Thoracic aorta (tissue), 2 donors: ENCODE measurements at regions not wholly inside any gene's neighbourhood (a gene's known extent, or its start where the extent isn't known, plus 50 kb on each side); places are given as distances from the start of the nearest gene placed in this dataset.

Source experiments
- ATAC-seq: fragments of 150-250 bp; one replicate; pipeline ENCODE4 v1.8.0; 2017; ENCODE audit warnings: low read depth; ENCODE audit not compliant: insufficient number of reproducible peaks, low FRiP score
- DNase-seq: peaks from one replicate; pipeline ENCODE4 v3.0.0-alpha.2; 2020; ENCODE audit warnings: low spot score
- H3K27ac ChIP-seq, 2 donors: fragments of 200-600 bp; sonication (generic); 1 replicate in 1 of 2; 2 replicates in 1 of 2; pipeline ENCODE4 v1.5.1; 2016; ENCODE audit warnings: mild to moderate bottlenecking in 2 of 2, moderate library complexity in 2 of 2
- H3K27me3 ChIP-seq: fragments of 200-600 bp; sonication (generic); replicated peaks from 2 replicates; pipeline ENCODE4 v1.6.0; 2016; ENCODE audit warnings: mild to moderate bottlenecking; ENCODE audit not compliant: insufficient read depth
- H3K36me3 ChIP-seq: fragments of 200-600 bp; sonication (generic); one replicate; pipeline ENCODE4 v1.5.1; 2016
- H3K4me1 ChIP-seq, 2 donors: fragments of 200-600 bp; sonication (generic); 1 replicate in 1 of 2; 2 replicates in 1 of 2; pipeline versions ENCODE4 v1.5.1 to v1.6.0; 2016; ENCODE audit warnings: low read depth in 2 of 2, mild to moderate bottlenecking in 1 of 2; ENCODE audit not compliant: control insufficient read depth in 1 of 2
- H3K4me3 ChIP-seq: fragments of 200-600 bp; sonication (generic); 2 replicates; pipeline ENCODE4 v1.5.1; 2016; ENCODE audit warnings: mild to moderate bottlenecking
- H3K9me3 ChIP-seq: fragments of 200-600 bp; sonication (generic); 2 replicates; pipeline ENCODE4 v1.5.1; 2016
- CTCF ChIP-seq: fragments of 200-600 bp; sonication (generic); IDR thresholded peaks from one replicate; pipeline ENCODE4 v1.5.1; 2019; ENCODE audit warnings: antibody characterized with exemption

- ATAC-seq, result no peak
- no peaks in the 10 kb centered on the region for H3K36me3 ChIP-seq
Observed at GRCh38 chr1:204760757-204761156, 75.2 kb upstream of the LRRN2 start.

GRCh38 chr1:204763773-204764427 is 78.4 kb upstream of the LRRN2 start:
- Histone ChIP-seq H3K27ac (no peak overlapping the region), H3K9me3 (no peaks in the 10 kb centered on the region), H3K4me1 (peaks cover 0 to 9% of the 10 kb centered on the region in 2 donors), H3K27me3 (no peaks in the 10 kb centered on the region), H3K36me3 (no peaks in the 10 kb centered on the region), H3K4me3 (peak overlapping the region; percentile 3)
- peak; percentile 33 for DNase-seq
- TF ChIP-seq CTCF, result peak; percentile 53
- no peak for ATAC-seq

More at GRCh38 chr1:204760757-204761156, 75.2 kb upstream of the LRRN2 start:
- no peak for DNase-seq
- Histone ChIP-seq H3K4me3 (no peak overlapping the region), H3K27me3 (no peaks in the 10 kb centered on the region), H3K9me3 (no peaks in the 10 kb centered on the region), H3K27ac (no peak overlapping the region), H3K4me1 (peaks cover 0 to 9% of the 10 kb centered on the region in 2 donors)
- TF ChIP-seq CTCF, result no peak

GRCh38 chr1:204769997-204770396 is 84.5 kb upstream of the LRRN2 start:
- Histone ChIP-seq H3K27ac (no peak overlapping the region), H3K27me3 (no peaks in the 10 kb centered on the region)

GRCh38 chr1:204771358-204771757 is 85.8 kb upstream of the LRRN2 start:
- DNase-seq (no peak), ATAC-seq (no peak)
- Histone ChIP-seq H3K27ac (no peak overlapping the region), H3K9me3 (no peaks in the 10 kb centered on the region), H3K27me3 (no peaks in the 10 kb centered on the region), H3K4me1 (no peaks in the 10 kb centered on the region), H3K36me3 (no peaks in the 10 kb centered on the region), H3K4me3 (no peak overlapping the region)
- TF ChIP-seq CTCF, result no peak

More at GRCh38 chr1:204769997-204770396, 84.5 kb upstream of the LRRN2 start:
- ATAC-seq (no peak), DNase-seq (no peak)
- Histone ChIP-seq H3K36me3 (no peaks in the 10 kb centered on the region), H3K4me3 (no peak overlapping the region), H3K4me1 (no peaks in the 10 kb centered on the region), H3K9me3 (no peaks in the 10 kb centered on the region)
- TF ChIP-seq CTCF, result no peak

GRCh38 chr1:204773246-204773645 is 87.7 kb upstream of the LRRN2 start:
- H3K4me3 ChIP-seq, result no peak overlapping the region
- no peak overlapping the region for H3K27ac ChIP-seq
- no peaks in the 10 kb centered on the region for H3K4me1 ChIP-seq
- H3K36me3 ChIP-seq, result no peaks in the 10 kb centered on the region
- DNase-seq (no peak), ATAC-seq (no peak)
- H3K27me3 ChIP-seq, result no peaks in the 10 kb centered on the region
- H3K9me3 ChIP-seq, result no peaks in the 10 kb centered on the region
- no peak for TF ChIP-seq CTCF
